ENCODE measurements at regions not wholly inside any gene's neighbourhood (a gene's known extent, or its start where the extent isn't known, plus 50 kb on each side); places are given as distances from the start of the nearest gene placed in this dataset.

- no peak for DNase-seq (ENCODE audit: low read depth)
- H3K4me3 ChIP-seq (ENCODE audit: control insufficient read depth, low read depth, low read length): no peak overlapping the region
Observed at GRCh38 chr12:43022838-43023237, 433.3 kb upstream of the PRICKLE1 start.

GRCh38 chr12:43015090-43015737 is 425.7 kb upstream of the PRICKLE1 start:
- no peak for DNase-seq (ENCODE audit: low read depth)
- no peak overlapping the region for H3K4me3 ChIP-seq (ENCODE audit: control insufficient read depth, low read depth, low read length)
- no peak for TF ChIP-seq CTCF (IDR thresholded peaks at IDR 0.05; ENCODE audit: control insufficient read depth, insufficient read depth, low read depth, low read length, missing control alignments)

More at GRCh38 chr12:43022838-43023237, 433.3 kb upstream of the PRICKLE1 start:
- TF ChIP-seq CTCF (IDR thresholded peaks at IDR 0.05; ENCODE audit: control insufficient read depth, insufficient read depth, low read depth, low read length, missing control alignments): no peak

DNA sequence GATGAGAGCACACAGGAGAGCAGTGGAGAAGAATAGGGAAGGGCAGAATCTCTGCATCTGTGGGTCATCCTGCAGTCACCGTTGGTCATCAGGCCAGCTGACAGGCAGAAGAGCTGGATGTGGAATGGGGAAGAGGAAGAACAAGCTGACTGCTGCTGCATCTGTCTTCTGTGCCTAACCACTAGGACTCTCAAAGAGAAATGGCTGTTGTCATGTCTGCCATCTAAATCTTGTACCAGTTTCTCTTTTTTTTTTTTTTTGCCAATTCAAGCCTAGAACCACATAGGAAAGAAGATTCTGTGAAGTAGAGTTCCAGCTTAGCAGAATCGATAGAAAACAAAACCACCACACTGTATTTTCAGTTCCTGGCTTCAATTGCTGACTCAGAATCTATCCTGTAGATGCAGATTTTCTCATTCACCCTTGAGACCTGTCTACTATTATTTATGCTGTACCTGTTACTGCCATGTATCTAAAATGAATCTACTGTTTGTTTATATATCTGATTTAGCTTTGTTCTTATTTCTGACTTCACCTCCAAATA is 421.9 kb upstream of the PRICKLE1 start:
- no peak for TF ChIP-seq CTCF (IDR thresholded peaks at IDR 0.05; ENCODE audit: control insufficient read depth, insufficient read depth, low read depth, low read length, missing control alignments)
- DNase-seq (ENCODE audit: low read depth): no peak
- no peak overlapping the region for H3K4me3 ChIP-seq (ENCODE audit: control insufficient read depth, low read depth, low read length)

- H3K4me3 ChIP-seq (ENCODE audit: control insufficient read depth, low read depth, low read length): no peak overlapping the region
- TF ChIP-seq CTCF (IDR thresholded peaks at IDR 0.05; ENCODE audit: control insufficient read depth, insufficient read depth, low read depth, low read length, missing control alignments): no peak
- DNase-seq (ENCODE audit: low read depth): no peak
Observed at GRCh38 chr12:43009846-43010240, 420.3 kb upstream of the PRICKLE1 start.

DNA sequence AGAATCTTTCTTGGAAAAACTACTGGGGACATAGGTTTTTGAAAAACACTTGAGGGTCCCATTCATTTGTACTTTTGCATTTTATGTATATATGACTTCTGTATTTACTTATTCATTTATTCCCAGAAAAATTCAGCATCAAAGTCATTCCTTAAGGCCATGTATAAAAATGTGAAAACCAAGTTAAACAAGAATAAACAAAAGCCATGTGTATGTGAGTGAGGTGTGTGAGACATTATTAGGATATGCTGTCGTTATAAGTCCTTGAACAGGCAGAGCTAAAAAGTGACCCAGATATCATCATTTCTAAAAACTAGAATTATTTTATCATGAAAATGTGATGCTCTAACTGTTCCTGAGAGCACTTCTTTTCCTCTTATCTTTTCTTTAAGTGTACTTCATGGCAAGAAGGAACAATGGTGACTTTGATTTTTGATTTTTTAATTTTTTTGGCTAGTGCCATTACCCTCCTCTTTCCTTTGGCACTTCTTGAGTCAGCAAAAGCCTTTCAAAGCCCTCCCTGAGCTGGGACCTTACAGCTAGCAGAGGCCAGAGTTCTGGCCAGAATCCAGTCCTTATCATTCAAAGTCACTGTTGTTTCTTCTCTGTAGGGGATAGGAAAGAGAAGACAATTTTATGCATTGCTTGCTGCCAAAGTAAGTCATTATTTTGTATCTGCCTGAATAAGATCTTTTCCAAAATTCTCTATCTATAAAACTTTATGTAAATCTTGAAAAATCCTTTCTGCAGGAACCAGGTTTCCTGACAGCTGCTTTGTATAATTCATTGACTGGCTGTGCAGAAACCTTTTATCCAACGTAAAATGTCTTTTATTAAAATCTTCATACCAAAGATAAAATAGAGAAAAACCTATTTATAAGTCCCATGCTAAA is 419.7 kb upstream of the PRICKLE1 start:
- no peak for TF ChIP-seq CTCF (IDR thresholded peaks at IDR 0.05; ENCODE audit: control insufficient read depth, insufficient read depth, low read depth, low read length, missing control alignments)
- H3K4me3 ChIP-seq (ENCODE audit: control insufficient read depth, low read depth, low read length): no peak overlapping the region
- no peak for DNase-seq (ENCODE audit: low read depth)

- no peak for TF ChIP-seq CTCF (IDR thresholded peaks at IDR 0.05; ENCODE audit: control insufficient read depth, insufficient read depth, low read depth, low read length, missing control alignments)
- no peak overlapping the region for H3K4me3 ChIP-seq (ENCODE audit: control insufficient read depth, low read depth, low read length)
- no peak for DNase-seq (ENCODE audit: low read depth)
Observed at GRCh38 chr12:43004908-43005307, 415.4 kb upstream of the PRICKLE1 start.

All from AG09309 (cell line).